GM23338 (cell line): ENCODE measurements at regions not wholly inside any gene's neighbourhood (a gene's known extent, or its start where the extent isn't known, plus 50 kb on each side); places are given as distances from the start of the nearest gene placed in this dataset.

Source experiments
- ATAC-seq: fragments of 200-7000 bp; cut with Tn5 transposase; 3 replicates; pipeline ENCODE4 v1.9.1; 2020
- DNase-seq: peaks from one replicate; pipeline ENCODE4 v3.0.0-alpha.2; 2015; ENCODE audit warnings: low spot score
- H2AFZ ChIP-seq: fragments of 200-600 bp; sonication (generic); 2 replicates; pipeline ENCODE4 v1.8.0; 2016; ENCODE audit warnings: antibody characterized with exemption, mild to moderate bottlenecking, moderate library complexity
- H3F3A ChIP-seq: fragments of 200-600 bp; sonication (generic); replicated peaks from 2 replicates; pipeline ENCODE4 v1.8.0; 2017; ENCODE audit warnings: antibody characterized with exemption, mixed run types, low read depth
- H3K27ac ChIP-seq: fragments of 200-600 bp; sonication (generic); 2 replicates; pipeline ENCODE4 v1.6.1; 2016; ENCODE audit warnings: low read depth
- H3K27me3 ChIP-seq: fragments of 200-600 bp; sonication (generic); 2 replicates; pipeline ENCODE4 v1.8.0; 2016; ENCODE audit warnings: mild to moderate bottlenecking, mixed run types, moderate library complexity; ENCODE audit not compliant: insufficient read depth
- H3K36me3 ChIP-seq: fragments of 200-600 bp; sonication (generic); 2 replicates; pipeline ENCODE4 v1.8.0; 2016; ENCODE audit warnings: mild to moderate bottlenecking; ENCODE audit not compliant: insufficient read depth
- H3K4me1 ChIP-seq: fragments of 200-600 bp; sonication (generic); 2 replicates; pipeline ENCODE4 v1.8.0; 2016; ENCODE audit warnings: mild to moderate bottlenecking, moderate library complexity; ENCODE audit not compliant: insufficient read depth
- H3K4me2 ChIP-seq: fragments of 200-600 bp; sonication (generic); 2 replicates; pipeline ENCODE4 v1.7.1; 2017; ENCODE audit warnings: mixed run types
- H3K4me3 ChIP-seq: fragments of 200-600 bp; sonication (generic); 2 replicates; pipeline ENCODE4 v1.6.1; 2016; ENCODE audit warnings: mixed run types
- H3K79me2 ChIP-seq: fragments of 200-600 bp; sonication (generic); replicated peaks from 2 replicates; pipeline ENCODE4 v1.8.0; 2017; ENCODE audit warnings: mild to moderate bottlenecking; ENCODE audit not compliant: insufficient read depth
- H3K9me2 ChIP-seq: fragments of 200-600 bp; sonication (generic); 2 replicates; pipeline ENCODE4 v1.8.0; 2017; ENCODE audit not compliant: insufficient read depth
- H4K20me1 ChIP-seq: fragments of 200-600 bp; sonication (generic); replicated peaks from 2 replicates; pipeline ENCODE4 v1.8.0; 2017; ENCODE audit warnings: mild to moderate bottlenecking; ENCODE audit not compliant: insufficient read depth
- H3K27ac Mint-ChIP-seq: 2 replicates; pipeline ENCODE4 v1.8.0; 2020; ENCODE audit warnings: inconsistent platforms, mild to moderate bottlenecking, moderate library complexity, mixed read lengths
- H3K27me3 Mint-ChIP-seq: 3 replicates; pipeline ENCODE4 v1.8.0; 2022; ENCODE audit warnings: low read depth, mild to moderate bottlenecking, moderate library complexity, mixed read lengths, inconsistent platforms; ENCODE audit not compliant: insufficient read depth, poor library complexity
- H3K36me3 Mint-ChIP-seq: 3 replicates; pipeline ENCODE4 v1.8.0; 2021; ENCODE audit warnings: low read depth, mild to moderate bottlenecking, inconsistent platforms, moderate library complexity, mixed read lengths
- H3K4me1 Mint-ChIP-seq: 3 replicates; pipeline ENCODE4 v1.8.0; 2020; ENCODE audit warnings: mild to moderate bottlenecking, inconsistent platforms, mixed read lengths
- H3K4me3 Mint-ChIP-seq: 3 replicates; pipeline ENCODE4 v1.8.0; 2021; ENCODE audit warnings: moderate library complexity, mild to moderate bottlenecking, inconsistent platforms, mixed read lengths
- H3K9me3 Mint-ChIP-seq: 3 replicates; pipeline ENCODE4 v1.8.0; 2020; ENCODE audit warnings: moderate library complexity, mild to moderate bottlenecking, inconsistent platforms, mixed read lengths
- CREB1 ChIP-seq: fragments of 250-450 bp; sonication (Bioruptor Pico); IDR thresholded peaks from 2 replicates; pipeline ENCODE4 v1.5.0; 2020; ENCODE audit warnings: low read depth, mild to moderate bottlenecking, moderate library complexity
- EZH2 ChIP-seq: fragments of 200-600 bp; sonication (generic); IDR thresholded peaks from one replicate; pipeline ENCODE4 v1.8.0; 2017; ENCODE audit warnings: antibody characterized with exemption, mild to moderate bottlenecking, low read depth; ENCODE audit not compliant: unreplicated experiment
- EZH2phosphoT487 ChIP-seq: fragments of 200-600 bp; sonication (generic); IDR thresholded peaks from one replicate; pipeline ENCODE4 v1.8.1; 2018; ENCODE audit warnings: antibody characterized with exemption; ENCODE audit not compliant: unreplicated experiment
- JUNB ChIP-seq: IDR thresholded peaks from one replicate; pipeline ENCODE4 v1.6.1; 2016; ENCODE audit warnings: antibody characterized with exemption; ENCODE audit not compliant: unreplicated experiment
- ZNF114 ChIP-seq: fragments of 250-450 bp; sonication (Bioruptor Pico); IDR thresholded peaks from 2 replicates; pipeline ENCODE4 v1.5.0; 2020; ENCODE audit warnings: mild to moderate bottlenecking, moderate library complexity
- ZNF331 ChIP-seq: fragments of 250-450 bp; sonication (Bioruptor Pico); IDR thresholded peaks from 2 replicates; pipeline ENCODE4 v1.5.0; 2020; ENCODE audit warnings: low read depth, mild to moderate bottlenecking, moderate library complexity
- ZNF462 ChIP-seq: fragments of 250-450 bp; sonication (Bioruptor Pico); IDR thresholded peaks from 2 replicates; pipeline ENCODE4 v1.5.0; 2020; ENCODE audit warnings: mild to moderate bottlenecking, moderate library complexity

GRCh38 chr2:19732255-19732654 lies 169.5 kb downstream of the TTC32 start:
- H3K36me3 Mint-ChIP-seq, result no peaks in the 10 kb centered on the region
- Histone ChIP-seq H3K9me2 (no peaks in the 10 kb centered on the region), H3K27me3 (no peaks in the 10 kb centered on the region), H3F3A (no peaks in the 10 kb centered on the region), H3K4me2 (no peak overlapping the region), H3K4me3 (no peak overlapping the region), H3K79me2 (no peaks in the 10 kb centered on the region), H3K36me3 (no peaks in the 10 kb centered on the region), H2AFZ (no peak overlapping the region), H3K4me1 (no peaks in the 10 kb centered on the region), H3K27ac (no peak overlapping the region), H4K20me1 (no peaks in the 10 kb centered on the region)
- H3K4me3 Mint-ChIP-seq, result no peak overlapping the region
- no peak overlapping the region for H3K27ac Mint-ChIP-seq
- peaks cover 8% of the 10 kb centered on the region for H3K27me3 Mint-ChIP-seq
- ATAC-seq, result no peak
- TF ChIP-seq ZNF462 (no peak), JUNB (no peak), EZH2phosphoT487 (no peak)
- H3K9me3 Mint-ChIP-seq, result no peaks in the 10 kb centered on the region
- no peaks in the 10 kb centered on the region; the same call in 2 of the 3 replicates for H3K4me1 Mint-ChIP-seq
- no peak for DNase-seq

- no peaks in the 10 kb centered on the region; the same call in 2 of the 3 replicates for H3K4me1 Mint-ChIP-seq
- no peak overlapping the region for H3K27ac ChIP-seq
- no peaks in the 10 kb centered on the region for H3F3A ChIP-seq
- no peaks in the 10 kb centered on the region for H3K4me1 ChIP-seq
- H3K9me2 ChIP-seq, result no peaks in the 10 kb centered on the region
- no peak for ATAC-seq
- H3K36me3 Mint-ChIP-seq, result no peaks in the 10 kb centered on the region
- no peak overlapping the region for H3K4me3 ChIP-seq
- no peak overlapping the region for H3K4me2 ChIP-seq
- no peaks in the 10 kb centered on the region for H4K20me1 ChIP-seq
- no peaks in the 10 kb centered on the region for H3K9me3 Mint-ChIP-seq
- no peaks in the 10 kb centered on the region for H3K79me2 ChIP-seq
- H3K36me3 ChIP-seq, result no peaks in the 10 kb centered on the region
- DNase-seq, result no peak
- no peak overlapping the region for H2AFZ ChIP-seq
- H3K4me3 Mint-ChIP-seq, result no peak overlapping the region
- H3K27me3 ChIP-seq, result no peaks in the 10 kb centered on the region
- H3K27ac Mint-ChIP-seq, result no peak overlapping the region
- H3K27me3 Mint-ChIP-seq, result peaks cover 8% of the 10 kb centered on the region
- TF ChIP-seq ZNF462, result no peak
- no peak for TF ChIP-seq JUNB
- TF ChIP-seq EZH2phosphoT487, result no peak
- no peak for TF ChIP-seq ZNF331 (CRISPR knock-in tag)
- no peak for TF ChIP-seq CREB1
- TF ChIP-seq ZNF114 (CRISPR knock-in tag), result no peak
- TF ChIP-seq EZH2, result no peak
These were observed 170.3 kb downstream of the TTC32 start for GRCh38 chr2:19731515-19731914.
